PC-9 (cell line): ENCODE measurements at regions not wholly inside any gene's neighbourhood (a gene's known extent, or its start where the extent isn't known, plus 50 kb on each side); places are given as distances from the start of the nearest gene placed in this dataset.

Experiments
- EZH2 ChIP-seq: fragments of 200-600 bp; sonication (generic); IDR thresholded peaks from 2 replicates; pipeline ENCODE4 v1.8.0; 2017; ENCODE audit warnings: antibody characterized with exemption, low read depth
- TF ChIP-seq, protein P1 (sequence below): fragments of 200-600 bp; sonication (generic); conservative IDR thresholded peaks from 2 replicates; pipeline ENCODE4 v1.6.1; 2017; ENCODE audit warnings: mixed run types, antibody characterized with exemption, mild to moderate bottlenecking, moderate library complexity

DNA sequence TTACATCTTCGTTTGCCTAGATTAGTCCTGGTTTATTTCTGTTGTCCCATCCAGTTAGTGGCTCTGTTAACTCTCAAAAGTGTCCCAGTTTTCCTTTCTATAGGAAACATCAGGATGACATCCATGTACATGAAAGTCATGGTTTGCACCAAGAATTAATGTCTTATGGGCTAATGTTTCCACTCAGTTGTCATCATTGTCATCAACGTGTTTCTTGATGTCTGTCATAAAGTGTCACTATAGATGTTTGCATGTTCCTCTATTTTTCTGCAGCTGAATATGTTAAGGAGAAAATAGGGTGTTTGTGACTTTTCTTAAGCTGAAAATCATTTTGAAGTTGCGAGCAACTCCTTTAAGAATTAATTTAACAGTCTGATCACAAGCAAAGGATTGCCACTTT is 567.0 kb downstream of the TMEM114 start:
- TF ChIP-seq, protein P1, sequence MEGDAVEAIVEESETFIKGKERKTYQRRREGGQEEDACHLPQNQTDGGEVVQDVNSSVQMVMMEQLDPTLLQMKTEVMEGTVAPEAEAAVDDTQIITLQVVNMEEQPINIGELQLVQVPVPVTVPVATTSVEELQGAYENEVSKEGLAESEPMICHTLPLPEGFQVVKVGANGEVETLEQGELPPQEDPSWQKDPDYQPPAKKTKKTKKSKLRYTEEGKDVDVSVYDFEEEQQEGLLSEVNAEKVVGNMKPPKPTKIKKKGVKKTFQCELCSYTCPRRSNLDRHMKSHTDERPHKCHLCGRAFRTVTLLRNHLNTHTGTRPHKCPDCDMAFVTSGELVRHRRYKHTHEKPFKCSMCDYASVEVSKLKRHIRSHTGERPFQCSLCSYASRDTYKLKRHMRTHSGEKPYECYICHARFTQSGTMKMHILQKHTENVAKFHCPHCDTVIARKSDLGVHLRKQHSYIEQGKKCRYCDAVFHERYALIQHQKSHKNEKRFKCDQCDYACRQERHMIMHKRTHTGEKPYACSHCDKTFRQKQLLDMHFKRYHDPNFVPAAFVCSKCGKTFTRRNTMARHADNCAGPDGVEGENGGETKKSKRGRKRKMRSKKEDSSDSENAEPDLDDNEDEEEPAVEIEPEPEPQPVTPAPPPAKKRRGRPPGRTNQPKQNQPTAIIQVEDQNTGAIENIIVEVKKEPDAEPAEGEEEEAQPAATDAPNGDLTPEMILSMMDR = no peak
- no peak for TF ChIP-seq EZH2
